G401 (cell line): ENCODE measurements at regions not wholly inside any gene's neighbourhood (a gene's known extent, or its start where the extent isn't known, plus 50 kb on each side); places are given as distances from the start of the nearest gene placed in this dataset.

ENCODE experiments used
- DNase-seq: peaks from one replicate; pipeline ENCODE4 v3.0.0-alpha.2; 2015; ENCODE audit warnings: low spot score
- in situ Hi-C: cut with HindIII; loops from 2 replicates; pipeline ENCODE4 v1.10.0; 2016; ENCODE audit warnings: low sequenced_read_pairs, mixed read lengths

- DNase-seq, result no peak
- in situ Hi-C loops, result no loop called here
Observed at GRCh38 chr6:137740091-137740755, 126.8 kb upstream of the TNFAIP3 start.

GRCh38 chr6:137740967-137741761 lies 125.9 kb upstream of the TNFAIP3 start:
- DNase-seq, result no peak
- in situ Hi-C loops, result no loop called here

- in situ Hi-C loops, result no loop called here
- no peak for DNase-seq
Observed at GRCh38 chr6:137743493-137743892, 123.6 kb upstream of the TNFAIP3 start.

- in situ Hi-C loops, result no loop called here
- DNase-seq, result no peak
Observed at GRCh38 chr6:137744877-137745276, 122.2 kb upstream of the TNFAIP3 start.

GRCh38 chr6:137745321-137745720 lies 121.7 kb upstream of the TNFAIP3 start:
- in situ Hi-C loops, result no loop called here
- DNase-seq, result no peak

GRCh38 chr6:137746264-137746663 lies 120.8 kb upstream of the TNFAIP3 start:
- DNase-seq, result no peak
- in situ Hi-C loops, result no loop called here

GRCh38 chr6:137749696-137750211 lies 117.3 kb upstream of the TNFAIP3 start:
- in situ Hi-C loops, result no loop called here
- DNase-seq, result no peak

GRCh38 chr6:137750297-137750696 lies 116.8 kb upstream of the TNFAIP3 start:
- DNase-seq, result no peak
- in situ Hi-C loops, result no loop called here

GRCh38 chr6:137751768-137752560 lies 115.1 kb upstream of the TNFAIP3 start:
- in situ Hi-C loops, result no loop called here
- no peak for DNase-seq

GRCh38 chr6:137754366-137754765 lies 112.7 kb upstream of the TNFAIP3 start:
- in situ Hi-C loops, result no loop called here

GRCh38 chr6:137754866-137755265 lies 112.2 kb upstream of the TNFAIP3 start:
- in situ Hi-C loops, result no loop called here
- no peak for DNase-seq

More at GRCh38 chr6:137754366-137754765, 112.7 kb upstream of the TNFAIP3 start:
- DNase-seq, result no peak

GRCh38 chr6:137755284-137755683 lies 111.8 kb upstream of the TNFAIP3 start:
- no peak for DNase-seq
- in situ Hi-C loops, result no loop called here

- in situ Hi-C loops, result no loop called here
- no peak for DNase-seq
Observed at GRCh38 chr6:137756788-137757187, 110.3 kb upstream of the TNFAIP3 start.

GRCh38 chr6:137758661-137759060 lies 108.4 kb upstream of the TNFAIP3 start:
- in situ Hi-C loops, result no loop called here

GRCh38 chr6:137759624-137760023 lies 107.4 kb upstream of the TNFAIP3 start:
- in situ Hi-C loops, result no loop called here
- DNase-seq, result no peak

More at GRCh38 chr6:137758661-137759060, 108.4 kb upstream of the TNFAIP3 start:
- no peak for DNase-seq

GRCh38 chr6:137761072-137761471 lies 106.0 kb upstream of the TNFAIP3 start:
- no peak for DNase-seq
- in situ Hi-C loops, result no loop called here

- in situ Hi-C loops, result no loop called here
- no peak for DNase-seq
Observed at GRCh38 chr6:137761487-137761886, 105.6 kb upstream of the TNFAIP3 start.

- in situ Hi-C loops, result no loop called here
- DNase-seq, result no peak
Observed at GRCh38 chr6:137762168-137763090, 104.6 kb upstream of the TNFAIP3 start.

GRCh38 chr6:137763436-137763835 lies 103.6 kb upstream of the TNFAIP3 start:
- in situ Hi-C loops, result no loop called here
- DNase-seq, result no peak
